SK-N-SH treated with all-trans-retinoic acid at 6 μM for 48 hours (cell line): ENCODE measurements at regions not wholly inside any gene's neighbourhood (a gene's known extent, or its start where the extent isn't known, plus 50 kb on each side); places are given as distances from the start of the nearest gene placed in this dataset.

Experiments used
- ESRRG ChIP-seq: fragments of 250-450 bp; sonication (Bioruptor Pico); IDR thresholded peaks from 2 replicates; pipeline ENCODE4 v1.6.1; 2021; ENCODE audit warnings: mild to moderate bottlenecking
- GLIS3 ChIP-seq: fragments of 250-450 bp; sonication (Bioruptor Pico); IDR thresholded peaks from 2 replicates; pipeline ENCODE4 v1.5.0; 2020; ENCODE audit warnings: mild to moderate bottlenecking, moderate library complexity
- ISL1 ChIP-seq: fragments of 250-450 bp; sonication (Bioruptor Pico); IDR thresholded peaks from 2 replicates; pipeline ENCODE4 v2.1.2; 2022; ENCODE audit warnings: mild to moderate bottlenecking, moderate library complexity
- OSR1 ChIP-seq: fragments of 250-450 bp; sonication (Bioruptor Pico); IDR thresholded peaks from 2 replicates; pipeline ENCODE4 v1.8.0; 2022; ENCODE audit warnings: moderate library complexity, mild to moderate bottlenecking, inconsistent platforms
- RARB ChIP-seq: fragments of 250-450 bp; sonication (Bioruptor Pico); IDR thresholded peaks from 2 replicates; pipeline ENCODE4 v1.8.0; 2021; ENCODE audit warnings: mild to moderate bottlenecking, moderate library complexity
- TOX ChIP-seq: fragments of 250-450 bp; sonication (Bioruptor Pico); IDR thresholded peaks from 2 replicates; pipeline ENCODE4 v1.8.0; 2021; ENCODE audit warnings: mild to moderate bottlenecking, moderate library complexity, borderline replicate concordance
- ZFP3 ChIP-seq: fragments of 250-450 bp; sonication (Bioruptor Pico); IDR thresholded peaks from 2 replicates; pipeline ENCODE4 v1.5.0; 2020; ENCODE audit warnings: mild to moderate bottlenecking, moderate library complexity
- ZFP30 ChIP-seq: fragments of 450-650 bp; formaldehyde crosslinking; IDR thresholded peaks from 2 replicates; pipeline ENCODE4 v1.5.0; 2022; ENCODE audit warnings: mild to moderate bottlenecking, moderate library complexity
- ZNF565 ChIP-seq: fragments of 450-650 bp; formaldehyde crosslinking; conservative IDR thresholded peaks from 2 replicates; pipeline ENCODE4 v1.5.0; 2020; ENCODE audit warnings: low read depth, mild to moderate bottlenecking, moderate library complexity
- ZNF8 ChIP-seq: fragments of 450-650 bp; formaldehyde crosslinking; IDR thresholded peaks from 2 replicates; pipeline ENCODE4 v1.5.0; 2020; ENCODE audit warnings: mild to moderate bottlenecking, moderate library complexity
- TF ChIP-seq, protein P1 (sequence below): fragments of 250-450 bp; sonication (Bioruptor Pico); IDR thresholded peaks from 2 replicates; pipeline ENCODE4 v1.8.0; 2020; ENCODE audit warnings: mild to moderate bottlenecking, moderate library complexity, borderline replicate concordance
- TF ChIP-seq, protein P2 (sequence below): fragments of 250-450 bp; sonication (Bioruptor Pico); IDR thresholded peaks from 2 replicates; pipeline ENCODE4 v1.5.1; 2020; ENCODE audit warnings: low read depth, mild to moderate bottlenecking, moderate library complexity

DNA sequence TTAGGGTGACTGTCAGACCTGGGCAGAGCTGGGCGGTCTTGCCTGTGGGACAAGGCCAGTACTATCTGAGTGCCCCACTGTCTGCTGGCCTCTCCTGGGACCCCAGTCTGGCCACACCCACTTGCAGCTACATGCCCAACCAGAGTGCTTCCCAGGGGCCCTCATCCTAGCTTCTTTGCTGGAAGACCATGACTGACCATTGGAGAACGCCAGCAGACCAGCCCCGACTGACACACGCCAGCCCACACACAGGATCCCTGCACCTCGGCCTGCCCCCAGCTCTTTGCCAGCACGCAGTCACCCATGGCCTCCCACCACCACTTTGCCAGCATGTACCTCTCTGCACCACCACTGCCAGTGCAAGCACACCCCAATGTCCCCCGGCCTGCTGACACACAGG, 585.7 kb downstream of the ZNF674 start:
- TF ChIP-seq, protein P1, sequence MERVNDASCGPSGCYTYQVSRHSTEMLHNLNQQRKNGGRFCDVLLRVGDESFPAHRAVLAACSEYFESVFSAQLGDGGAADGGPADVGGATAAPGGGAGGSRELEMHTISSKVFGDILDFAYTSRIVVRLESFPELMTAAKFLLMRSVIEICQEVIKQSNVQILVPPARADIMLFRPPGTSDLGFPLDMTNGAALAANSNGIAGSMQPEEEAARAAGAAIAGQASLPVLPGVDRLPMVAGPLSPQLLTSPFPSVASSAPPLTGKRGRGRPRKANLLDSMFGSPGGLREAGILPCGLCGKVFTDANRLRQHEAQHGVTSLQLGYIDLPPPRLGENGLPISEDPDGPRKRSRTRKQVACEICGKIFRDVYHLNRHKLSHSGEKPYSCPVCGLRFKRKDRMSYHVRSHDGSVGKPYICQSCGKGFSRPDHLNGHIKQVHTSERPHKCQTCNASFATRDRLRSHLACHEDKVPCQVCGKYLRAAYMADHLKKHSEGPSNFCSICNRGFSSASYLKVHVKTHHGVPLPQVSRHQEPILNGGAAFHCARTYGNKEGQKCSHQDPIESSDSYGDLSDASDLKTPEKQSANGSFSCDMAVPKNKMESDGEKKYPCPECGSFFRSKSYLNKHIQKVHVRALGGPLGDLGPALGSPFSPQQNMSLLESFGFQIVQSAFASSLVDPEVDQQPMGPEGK (CRISPR knock-in tag): no peak
- no peak for TF ChIP-seq ZFP3 (CRISPR knock-in tag)
- TF ChIP-seq ISL1 (CRISPR knock-in tag): no peak
- TF ChIP-seq TOX (CRISPR knock-in tag): no peak
- TF ChIP-seq ZNF8 (CRISPR knock-in tag): no peak
- TF ChIP-seq ZFP30 (CRISPR knock-in tag): no peak
- TF ChIP-seq OSR1 (CRISPR knock-in tag): no peak
- TF ChIP-seq, protein P2, sequence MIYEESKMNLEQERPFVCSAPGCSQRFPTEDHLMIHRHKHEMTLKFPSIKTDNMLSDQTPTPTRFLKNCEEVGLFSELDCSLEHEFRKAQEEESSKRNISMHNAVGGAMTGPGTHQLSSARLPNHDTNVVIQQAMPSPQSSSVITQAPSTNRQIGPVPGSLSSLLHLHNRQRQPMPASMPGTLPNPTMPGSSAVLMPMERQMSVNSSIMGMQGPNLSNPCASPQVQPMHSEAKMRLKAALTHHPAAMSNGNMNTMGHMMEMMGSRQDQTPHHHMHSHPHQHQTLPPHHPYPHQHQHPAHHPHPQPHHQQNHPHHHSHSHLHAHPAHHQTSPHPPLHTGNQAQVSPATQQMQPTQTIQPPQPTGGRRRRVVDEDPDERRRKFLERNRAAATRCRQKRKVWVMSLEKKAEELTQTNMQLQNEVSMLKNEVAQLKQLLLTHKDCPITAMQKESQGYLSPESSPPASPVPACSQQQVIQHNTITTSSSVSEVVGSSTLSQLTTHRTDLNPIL (CRISPR knock-in tag): no peak
- no peak for TF ChIP-seq GLIS3 (CRISPR knock-in tag)
- TF ChIP-seq RARB (CRISPR knock-in tag): no peak
- no peak for TF ChIP-seq ESRRG
- TF ChIP-seq ZNF565: no peak
